Hematopoietic multipotent progenitor cell treated with erythropoietin and hydrocortisone succinate and interleukin-3 and kit ligand, for 4 days (in vitro differentiated cells): ENCODE measurements at regions not wholly inside any gene's neighbourhood (a gene's known extent, or its start where the extent isn't known, plus 50 kb on each side); places are given as distances from the start of the nearest gene placed in this dataset.

Experiments used
- DNase-seq: peaks from one replicate; pipeline ENCODE4 v3.0.0-alpha.2; 2015

DNA sequence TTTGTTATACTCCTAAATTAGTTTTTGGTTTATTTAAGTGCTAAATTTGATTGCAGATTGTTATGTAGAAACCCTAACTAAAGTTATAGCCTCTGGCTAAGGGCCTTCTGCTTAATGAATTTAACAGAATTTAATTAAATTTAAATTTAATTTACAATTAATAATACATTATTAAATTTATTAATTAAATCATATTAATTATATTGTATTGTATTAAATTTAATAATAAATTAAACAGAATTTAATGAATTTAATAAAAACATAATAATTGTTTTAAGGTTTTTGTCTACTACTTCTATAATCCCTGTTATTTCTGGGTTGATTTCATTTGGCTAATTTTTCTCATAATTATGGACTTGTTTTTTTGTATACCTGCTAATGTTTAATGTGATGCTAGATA lies 141.9 kb upstream of the TECRL start:
- no peak for DNase-seq

- DNase-seq: no peak
Observed at GRCh38 chr4:64545593-64545992, 136.3 kb upstream of the TECRL start.

DNA sequence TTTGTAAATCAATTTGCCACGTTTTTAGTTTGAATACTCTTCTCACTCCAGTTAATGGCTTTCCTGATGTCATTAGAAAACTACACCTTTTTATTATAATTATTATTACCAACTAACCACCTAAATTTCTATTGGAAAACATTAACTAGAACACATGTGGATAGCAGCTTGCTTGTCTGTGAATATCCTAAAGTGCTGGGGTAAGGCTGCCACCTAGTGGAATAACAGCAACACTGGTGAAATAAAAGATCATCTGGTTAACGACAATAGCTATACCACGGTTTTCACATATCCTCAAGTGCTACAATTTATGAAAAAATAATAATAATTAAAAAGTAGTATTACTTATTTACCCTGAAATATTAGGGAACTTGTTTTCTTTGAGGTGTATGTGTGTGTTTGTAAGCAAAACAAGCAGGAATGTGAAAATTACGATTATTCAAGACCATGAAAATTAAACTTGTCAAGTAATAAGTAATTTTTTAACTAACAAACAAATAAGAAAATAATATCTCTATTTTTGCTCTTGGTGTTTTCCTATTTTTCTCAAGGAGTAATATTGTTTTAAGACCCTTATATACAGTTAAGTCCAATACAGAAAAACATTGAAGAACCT lies 130.1 kb upstream of the TECRL start:
- DNase-seq: peak; percentile 77

- peak; percentile 21 for DNase-seq
Observed at GRCh38 chr4:64538219-64538618, 129.0 kb upstream of the TECRL start.

DNA sequence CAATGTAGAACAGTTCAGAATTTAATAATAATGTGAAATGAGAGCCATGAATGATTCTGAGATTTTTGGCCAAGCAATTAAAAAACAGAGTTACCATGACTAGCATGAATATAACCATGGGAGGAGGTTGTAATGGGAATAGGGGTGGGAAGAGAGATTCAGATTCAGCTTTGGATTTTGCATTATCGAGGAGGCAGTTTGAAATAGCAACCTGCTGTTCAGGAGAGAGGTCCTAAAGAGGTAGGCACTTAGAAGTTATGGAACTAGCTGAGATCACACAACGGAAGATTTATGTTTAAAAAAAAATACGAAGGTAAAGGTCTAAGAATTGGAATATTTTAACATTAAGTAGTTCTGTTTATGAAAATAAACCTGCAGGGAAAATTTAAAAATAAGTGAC lies 124.4 kb upstream of the TECRL start:
- DNase-seq: no peak

DNA sequence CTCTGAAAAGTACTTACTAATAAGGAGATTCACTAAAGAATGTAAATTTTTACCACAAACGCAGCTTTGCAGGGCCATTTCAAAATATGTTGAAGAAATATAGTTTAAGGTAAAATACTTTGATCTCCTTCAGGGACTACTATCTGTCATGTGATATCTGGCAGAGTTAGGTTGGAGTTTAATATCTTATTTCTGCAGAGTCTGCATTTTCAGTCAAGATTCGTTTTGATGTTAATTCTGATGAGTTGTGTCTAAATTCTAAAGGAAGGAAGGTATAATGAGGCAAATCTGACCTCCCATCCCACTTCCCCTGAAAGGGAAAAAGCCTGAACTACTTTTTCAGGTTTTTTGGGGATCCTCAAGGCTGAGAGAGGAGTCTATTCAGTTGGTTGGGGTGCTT lies 123.9 kb upstream of the TECRL start:
- DNase-seq: no peak

DNA sequence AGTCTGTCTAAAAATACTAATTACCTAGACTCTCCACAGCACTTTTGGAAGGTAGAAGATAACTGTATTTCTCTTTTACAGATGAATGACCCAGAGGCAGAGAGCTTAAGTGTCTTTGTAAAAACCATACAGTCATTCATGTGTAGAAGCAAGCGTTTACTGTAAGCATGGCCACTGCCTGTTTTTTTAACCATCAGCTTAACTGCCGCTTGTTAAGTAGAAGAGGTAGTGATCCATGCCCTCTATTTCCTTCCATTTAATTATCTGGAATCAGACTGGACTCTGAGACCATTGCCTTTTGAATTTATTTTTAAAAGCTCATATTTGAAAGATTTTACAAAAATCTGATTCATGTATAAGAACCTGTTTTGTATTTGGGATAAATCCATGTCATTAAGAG lies 111.2 kb upstream of the TECRL start:
- no peak for DNase-seq

DNA sequence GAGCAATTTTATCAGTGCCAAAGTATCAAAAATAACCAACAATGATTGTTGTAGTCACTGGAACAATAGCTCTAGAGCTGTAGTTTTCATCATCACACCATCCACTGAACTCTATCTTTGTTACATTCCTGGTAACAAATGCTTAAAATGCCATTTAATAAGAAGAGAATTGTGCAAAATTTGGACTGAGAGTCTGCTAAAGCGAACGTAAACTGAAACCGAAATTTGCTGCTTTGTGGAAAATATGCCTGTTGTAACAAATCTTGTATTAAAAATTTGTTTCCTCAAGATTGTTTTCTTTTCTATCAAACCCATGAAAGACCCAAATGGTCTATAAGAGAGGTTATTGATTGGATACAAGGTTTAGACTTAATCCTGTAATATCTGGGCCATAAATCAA lies 109.3 kb upstream of the TECRL start:
- DNase-seq: no peak

DNA sequence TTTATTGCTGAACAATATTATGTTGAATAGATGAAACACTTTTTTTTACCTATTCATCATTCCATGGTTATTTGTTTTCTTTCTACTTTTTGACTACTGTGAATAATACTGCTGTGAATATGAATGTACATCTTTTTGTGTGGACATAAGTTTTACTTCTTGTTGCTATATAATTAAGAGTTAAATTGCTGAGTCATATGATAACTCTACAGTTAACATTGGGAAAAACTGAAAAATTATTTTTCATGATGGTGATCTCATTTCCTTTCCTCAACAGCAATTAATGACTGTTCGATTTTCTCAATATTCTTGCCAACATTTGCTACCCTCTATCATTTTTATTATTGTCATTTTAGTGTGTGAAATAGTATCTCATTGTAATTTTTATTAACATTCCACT lies 106.9 kb upstream of the TECRL start:
- no peak for DNase-seq

GRCh38 chr4:64508089-64508488 lies 98.8 kb upstream of the TECRL start:
- DNase-seq: no peak

- no peak for DNase-seq
Observed at GRCh38 chr4:64503945-64504675, 94.9 kb upstream of the TECRL start.

DNA sequence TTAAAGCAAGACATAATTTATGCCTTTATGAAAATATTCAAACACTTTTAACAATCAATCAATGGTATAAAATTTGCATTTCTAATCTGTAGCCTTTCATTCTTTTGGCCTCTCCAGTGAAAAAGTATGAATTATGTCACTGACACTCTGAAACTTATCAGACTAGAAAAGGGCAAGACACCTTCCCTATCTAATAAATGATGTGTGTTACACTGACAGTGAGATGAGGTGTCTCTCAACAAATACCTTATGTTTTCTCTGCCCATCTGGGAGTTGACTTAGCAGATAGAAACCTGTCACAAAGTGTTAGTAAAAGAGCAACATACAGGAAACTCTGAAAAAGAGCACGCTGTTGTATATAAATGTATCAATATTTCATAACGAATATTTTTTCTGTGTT lies 94.2 kb upstream of the TECRL start:
- DNase-seq: no peak

DNA sequence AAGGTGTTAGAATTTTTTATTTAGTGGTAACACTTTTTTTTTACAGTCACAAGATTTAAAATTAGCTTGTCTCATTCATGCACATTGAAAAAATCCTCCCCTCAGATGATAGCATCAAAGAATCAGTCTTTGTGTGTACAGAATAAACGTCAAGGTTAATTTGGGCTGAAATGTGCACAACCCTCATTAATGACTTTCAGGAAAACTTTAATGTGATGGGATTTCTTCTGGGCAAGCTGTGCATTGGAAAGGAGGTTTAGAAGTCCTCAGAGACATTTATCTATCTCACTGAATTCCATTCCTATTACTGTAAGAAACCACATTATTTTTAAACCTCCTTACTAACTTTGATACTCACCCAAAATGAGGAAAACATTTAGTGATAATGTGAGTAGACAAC lies 88.2 kb upstream of the TECRL start:
- DNase-seq: no peak

DNA sequence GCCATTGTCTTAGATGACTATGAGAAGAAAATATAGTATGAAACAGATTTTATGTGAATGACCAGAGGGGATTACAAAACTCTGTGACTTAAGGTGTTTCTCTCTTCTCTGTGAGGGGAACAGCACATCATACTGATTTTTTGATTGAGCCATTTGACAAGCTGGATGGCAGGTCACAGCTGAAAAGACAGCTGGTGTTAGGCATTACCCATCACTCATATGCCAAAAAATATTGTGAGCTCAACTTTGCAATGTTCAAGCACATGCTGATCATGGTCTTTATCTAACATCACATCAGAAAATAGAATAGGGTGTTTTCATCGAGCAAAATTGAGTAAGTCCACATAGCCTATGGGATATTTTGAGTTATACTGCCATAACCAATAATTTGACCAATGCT lies 86.7 kb upstream of the TECRL start:
- DNase-seq: no peak

- no peak for DNase-seq
Observed at GRCh38 chr4:64489628-64490027, 80.4 kb upstream of the TECRL start.

GRCh38 chr4:64479338-64479737 lies 70.1 kb upstream of the TECRL start:
- no peak for DNase-seq

GRCh38 chr4:64477127-64477526 lies 67.9 kb upstream of the TECRL start:
- DNase-seq: no peak

DNA sequence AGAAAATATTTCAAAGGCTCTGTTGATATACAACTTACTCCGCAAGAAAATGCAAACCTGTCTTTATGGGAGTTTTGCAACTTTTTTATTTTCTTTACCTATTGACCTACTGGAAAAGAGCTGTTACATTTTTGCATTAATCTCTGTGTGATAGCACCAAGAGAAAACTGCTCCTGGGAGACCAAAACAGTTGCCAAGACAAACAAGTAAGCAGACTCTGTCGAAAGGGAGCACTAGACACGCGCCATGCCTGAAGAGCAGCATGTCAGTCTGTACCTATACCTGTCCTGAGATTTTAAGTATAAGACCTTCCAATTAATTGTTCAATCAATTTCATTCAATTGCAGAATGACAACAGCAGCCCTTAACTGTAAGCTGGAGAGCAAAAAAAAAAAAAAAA lies 56.0 kb upstream of the TECRL start:
- no peak for DNase-seq

GRCh38 chr4:64464581-64464980 lies 55.3 kb upstream of the TECRL start:
- DNase-seq: no peak
